ENCODE measurements at regions not wholly inside any gene's neighbourhood (a gene's known extent, or its start where the extent isn't known, plus 50 kb on each side); places are given as distances from the start of the nearest gene placed in this dataset.

- TF ChIP-seq POLR2A (IDR thresholded peaks at IDR 0.05; ENCODE audit: low read length) (no peak), GATA1 (IDR thresholded peaks at IDR 0.05; ENCODE audit: low read depth, low read length) (no peak)
Measured at GRCh38 chr13:60852886-60853285, 455.9 kb downstream of the TDRD3 start.
